CD1c-positive myeloid dendritic cell (primary cell): ENCODE measurements at regions not wholly inside any gene's neighbourhood (a gene's known extent, or its start where the extent isn't known, plus 50 kb on each side); places are given as distances from the start of the nearest gene placed in this dataset.

Source experiments
- DNase-seq: peaks from one replicate; pipeline ENCODE4 v3.0.0-alpha.2; 2016; ENCODE audit errors: extremely low spot score

DNA sequence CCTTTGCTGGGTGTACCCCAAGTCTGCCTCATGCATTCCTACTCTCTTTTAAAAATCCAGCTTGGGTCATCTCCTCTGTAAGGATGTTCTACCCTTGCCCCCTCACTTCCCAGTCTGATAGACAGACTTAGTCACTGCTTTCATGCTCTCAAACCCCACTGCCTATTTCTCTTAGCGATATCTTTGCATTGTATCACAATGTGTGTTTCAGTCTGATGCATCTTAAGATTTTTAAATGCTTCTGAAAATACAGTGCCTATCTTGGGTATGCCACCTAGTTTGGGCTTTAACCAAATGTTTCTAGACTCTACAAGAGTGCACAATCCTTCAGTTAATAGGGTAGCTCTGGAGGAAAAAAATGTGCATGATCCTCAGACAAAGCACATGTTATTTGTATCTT lies 97.8 kb downstream of the SNX18 start:
- DNase-seq: no peak

DNA sequence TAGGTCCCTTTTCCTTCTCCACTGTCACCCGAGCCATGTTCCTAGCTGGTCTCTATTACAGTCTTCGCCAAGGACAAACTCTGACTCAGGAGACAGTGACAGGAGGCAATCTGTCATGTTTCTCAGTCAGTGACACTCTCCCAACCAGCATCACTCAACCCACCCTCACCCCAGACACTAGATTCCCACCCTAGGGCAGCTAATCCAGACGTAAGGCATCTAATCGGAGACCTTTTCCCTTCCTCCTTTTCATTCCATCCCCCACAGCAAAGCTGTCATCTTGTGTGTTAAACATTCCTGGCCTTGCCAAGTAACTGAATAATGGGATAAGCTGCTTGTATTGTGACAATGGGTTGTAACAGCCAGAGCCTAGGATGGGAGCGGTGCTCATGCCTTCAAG lies 95.2 kb downstream of the SNX18 start:
- DNase-seq: no peak

DNA sequence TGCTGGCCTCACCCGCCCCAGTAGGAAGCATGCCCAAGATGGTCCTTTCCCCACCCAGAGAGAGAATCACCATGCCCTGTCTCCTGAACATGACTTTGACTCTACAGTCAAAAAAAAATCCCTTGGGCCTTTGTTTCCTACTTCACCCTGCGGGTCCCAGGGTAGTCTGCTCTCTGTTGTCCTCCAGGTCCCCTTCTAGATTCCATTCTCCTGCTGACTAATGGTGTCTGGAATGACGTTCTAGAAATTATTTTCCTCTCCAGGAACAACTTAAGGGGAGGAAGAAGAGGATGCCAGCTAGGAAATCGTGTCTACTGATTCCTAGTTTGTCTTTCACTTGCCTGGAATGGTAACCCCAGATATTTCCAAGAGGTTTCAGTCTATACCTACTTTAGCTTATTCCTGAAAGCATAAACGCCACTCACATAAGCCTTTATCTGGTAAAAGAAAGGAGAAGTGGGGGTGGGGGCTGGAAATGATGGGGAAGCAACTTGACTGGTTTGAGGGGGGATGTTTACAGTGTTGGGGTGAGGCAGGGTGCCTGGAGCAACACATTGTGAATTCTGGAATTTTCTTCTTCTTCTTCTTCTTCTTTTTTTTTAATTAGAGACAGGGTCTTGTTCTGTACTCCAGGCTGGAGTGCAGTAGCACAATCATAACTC lies 93.9 kb downstream of the SNX18 start:
- peak; percentile 61 for DNase-seq

DNA sequence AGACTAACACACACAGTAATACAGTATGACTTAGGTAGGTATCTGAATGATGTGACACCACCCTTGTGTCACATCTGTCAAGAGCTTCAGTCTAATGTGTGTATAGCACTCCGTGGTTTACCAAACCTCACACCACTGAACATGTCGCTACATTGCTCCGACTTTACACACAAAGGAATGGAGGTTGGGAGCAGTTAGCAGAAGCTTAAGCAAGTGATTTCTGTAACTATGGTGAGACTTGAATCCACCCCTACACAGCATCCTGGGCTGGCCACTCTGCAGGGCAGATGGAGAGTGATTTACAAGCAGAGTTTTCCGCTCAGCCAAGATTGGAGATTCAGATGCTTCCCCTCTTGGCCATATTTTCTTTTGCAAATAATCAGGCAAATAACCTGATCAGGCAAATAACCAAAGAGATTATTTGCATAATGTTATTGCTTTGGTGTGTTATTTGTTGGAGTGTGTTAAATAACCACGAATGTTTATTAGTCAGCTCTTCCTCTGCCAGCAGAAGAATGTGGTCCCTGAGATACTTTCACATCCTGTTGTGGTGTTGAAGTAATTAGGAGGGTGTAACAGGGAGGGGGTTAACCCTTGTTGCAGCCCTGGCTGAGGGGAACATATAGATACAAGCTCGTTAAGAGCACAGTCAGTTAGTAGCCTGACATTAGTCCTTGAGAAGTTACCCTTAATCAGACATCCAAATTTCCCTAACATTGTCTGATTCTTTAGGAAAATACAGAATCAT lies 92.8 kb downstream of the SNX18 start:
- peak; percentile 80 for DNase-seq

DNA sequence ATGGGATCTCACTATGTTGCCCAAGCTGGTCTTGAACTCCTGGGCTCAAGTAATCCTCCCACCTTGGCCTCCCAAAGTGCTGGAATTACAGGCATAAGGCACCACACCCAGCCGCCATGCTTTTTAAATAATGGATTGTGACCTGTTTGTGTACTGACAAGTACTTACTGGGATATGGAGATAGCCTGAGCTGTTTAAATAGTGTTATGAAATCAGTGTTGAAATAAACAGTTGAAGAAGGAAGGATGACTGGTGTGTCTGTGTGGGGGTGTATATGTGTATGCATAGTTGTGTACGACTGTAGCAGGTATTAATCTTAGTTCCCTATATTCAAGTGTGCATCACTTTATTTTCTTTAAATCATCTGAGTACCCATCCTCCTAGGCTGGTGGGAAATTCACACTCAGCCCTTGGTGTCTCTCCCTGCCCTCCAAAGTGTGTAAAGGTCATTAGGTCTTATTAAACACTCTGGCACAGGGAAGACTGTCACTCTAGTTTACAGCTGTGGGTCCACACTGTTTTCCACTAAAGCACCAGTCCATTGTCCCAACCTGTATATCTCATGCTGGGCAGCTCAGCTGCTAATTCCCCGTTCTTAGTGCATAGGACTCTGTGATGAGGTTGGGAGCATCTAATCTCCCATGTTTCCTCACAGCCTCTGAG lies 91.0 kb downstream of the SNX18 start:
- DNase-seq: peak; percentile 47

DNA sequence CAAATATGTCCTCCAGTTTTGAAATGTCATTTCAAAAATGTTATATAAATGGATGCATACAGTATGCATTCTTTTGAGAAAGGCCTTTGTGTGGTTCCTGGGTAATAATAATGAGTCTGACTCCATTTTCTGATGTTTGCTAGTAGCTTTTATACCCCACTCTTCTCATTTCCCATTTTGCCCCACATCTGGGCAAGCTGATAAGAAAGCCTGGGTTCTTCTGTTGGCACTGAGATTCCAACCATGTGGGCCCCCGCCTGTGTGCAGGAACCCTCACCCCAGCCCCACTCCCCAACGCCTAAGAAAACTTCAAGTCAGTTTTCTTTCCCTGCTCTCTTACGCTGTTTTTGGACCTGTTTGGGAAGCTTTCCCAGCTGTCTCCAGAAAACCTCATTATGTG lies 89.4 kb downstream of the SNX18 start:
- DNase-seq: no peak

DNA sequence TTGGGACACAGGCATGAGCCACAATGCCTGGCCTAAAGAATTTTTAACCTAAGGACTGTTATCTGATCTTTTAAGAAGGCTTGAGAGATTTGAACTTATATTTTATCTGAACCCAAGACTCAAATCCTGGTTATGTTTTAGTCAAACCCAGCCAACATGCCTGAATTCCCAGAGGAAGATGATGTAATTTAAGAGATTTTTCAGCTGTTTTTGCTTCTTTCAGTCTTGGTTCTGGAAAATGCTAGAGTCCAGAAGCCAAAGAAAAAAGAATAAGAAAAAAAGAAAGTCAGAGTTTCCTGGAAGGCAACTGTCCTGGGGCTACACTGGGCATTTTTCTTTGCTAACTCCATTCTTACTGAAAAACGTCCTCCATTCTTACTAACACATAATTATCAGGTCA lies 85.8 kb downstream of the SNX18 start:
- DNase-seq: no peak

DNA sequence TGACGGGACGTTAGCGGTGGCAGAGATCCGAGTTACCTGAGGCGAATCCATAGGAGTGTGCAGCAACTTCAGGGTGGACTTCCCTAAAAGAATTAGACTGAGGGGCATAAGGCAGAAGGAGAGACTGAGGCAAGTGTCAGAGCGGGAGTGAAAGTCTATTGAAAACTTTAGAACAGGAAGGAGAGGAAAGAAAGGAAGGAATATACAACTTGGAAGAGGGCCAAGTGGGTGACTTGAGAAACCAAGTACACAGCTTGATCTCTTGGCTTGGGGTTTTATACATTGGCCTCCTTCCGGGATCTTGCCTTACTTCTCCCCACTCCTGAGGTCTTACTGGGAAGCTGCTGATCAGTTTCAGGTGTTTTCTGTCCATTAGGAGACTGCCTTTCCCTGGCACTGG lies 84.9 kb downstream of the SNX18 start:
- no peak for DNase-seq

DNA sequence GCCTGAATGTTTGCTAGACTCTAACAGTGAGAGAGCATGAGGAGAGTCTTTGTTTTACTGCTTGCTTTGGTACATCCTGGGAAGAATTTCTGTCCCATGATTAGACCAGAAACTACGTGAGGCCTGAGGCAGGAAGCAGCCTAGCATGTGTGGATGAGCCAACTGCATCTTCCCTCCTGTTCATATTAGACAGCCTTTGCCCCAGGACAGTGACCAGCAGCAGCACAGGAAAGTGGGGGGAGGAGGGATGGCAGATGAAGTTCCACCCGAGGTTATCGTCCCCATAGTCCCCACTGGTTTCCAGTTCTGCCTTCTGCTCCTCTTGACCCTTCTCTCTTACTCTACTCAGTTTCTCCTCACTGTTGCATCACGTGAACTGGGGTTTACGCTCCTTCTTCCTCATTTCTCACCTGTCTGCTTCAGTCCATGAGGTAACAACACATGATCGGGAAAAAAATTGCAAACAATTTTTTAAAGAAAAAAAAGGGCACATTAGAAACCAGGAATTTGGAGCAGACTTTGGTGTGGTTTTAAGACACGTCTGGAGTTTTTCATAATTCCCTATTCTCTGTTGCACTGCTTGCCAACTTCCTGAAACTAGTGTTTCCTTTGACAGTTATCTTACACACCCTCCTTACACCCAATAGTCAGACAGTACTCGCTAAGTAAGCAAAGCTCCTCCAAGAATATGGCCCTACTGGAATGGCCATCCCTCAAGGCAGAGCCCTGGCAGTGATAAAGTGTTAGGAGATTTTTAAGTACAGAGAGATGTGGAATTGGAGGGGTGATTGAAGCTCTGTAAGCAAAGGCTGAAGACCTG lies 84.1 kb downstream of the SNX18 start:
- DNase-seq: peak; percentile 47
